ENCODE measurements at regions not wholly inside any gene's neighbourhood (a gene's known extent, or its start where the extent isn't known, plus 50 kb on each side); places are given as distances from the start of the nearest gene placed in this dataset.

DNA sequence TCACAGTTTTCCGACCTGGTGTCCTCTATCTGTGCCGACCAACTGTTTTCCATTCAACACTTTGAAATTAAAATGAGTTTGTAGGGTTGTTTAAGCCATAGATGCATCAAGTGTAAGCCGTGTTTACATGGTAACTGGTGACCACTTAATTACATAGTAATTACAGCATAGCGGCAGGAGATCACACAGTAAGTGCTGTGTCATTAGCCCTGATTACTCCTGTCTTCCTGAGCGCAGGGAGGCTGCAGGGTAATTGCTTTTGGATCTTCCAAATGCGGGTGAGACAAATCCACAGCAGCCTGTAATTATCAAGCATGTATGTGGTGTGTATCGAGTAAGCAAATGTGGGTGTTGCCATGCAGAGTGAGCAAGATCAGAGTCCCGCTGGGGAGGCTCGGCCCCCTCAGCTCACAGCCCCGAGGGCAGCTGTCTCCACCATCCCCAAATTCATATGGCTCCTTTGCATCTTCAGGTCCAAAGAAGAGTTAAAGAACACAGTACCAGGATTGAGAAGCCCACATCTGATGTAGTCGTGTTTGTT, 71.5 kb upstream of the HDAC4 start:
- WGBS (ENCODE audit: insufficient coverage) = 42% methylated on average over 5 of the region's 11 CpGs
- Histone ChIP-seq H3K36me3 (ENCODE audit: control insufficient read depth, insufficient read depth, low read length) (no peaks in the 10 kb centered on the region), H3K4me1 (ENCODE audit: control insufficient read depth, insufficient read depth, low read length) (peaks cover 4% of the 10 kb centered on the region), H3K27ac (ENCODE audit: low read depth, low read length) (no peak overlapping the region), H3K27me3 (ENCODE audit: control insufficient read depth, insufficient read depth, low read length) (no peaks in the 10 kb centered on the region), H3K4me3 (ENCODE audit: low read depth, low read length) (no peak overlapping the region), H3K9me3 (ENCODE audit: control insufficient read depth, insufficient read depth, low read length) (no peaks in the 10 kb centered on the region)
- DNase-seq (ENCODE audit: low read depth in 4 of 6, low spot score in 6 of 6) = peak in 1 of 6 donors; percentile 92

DNA sequence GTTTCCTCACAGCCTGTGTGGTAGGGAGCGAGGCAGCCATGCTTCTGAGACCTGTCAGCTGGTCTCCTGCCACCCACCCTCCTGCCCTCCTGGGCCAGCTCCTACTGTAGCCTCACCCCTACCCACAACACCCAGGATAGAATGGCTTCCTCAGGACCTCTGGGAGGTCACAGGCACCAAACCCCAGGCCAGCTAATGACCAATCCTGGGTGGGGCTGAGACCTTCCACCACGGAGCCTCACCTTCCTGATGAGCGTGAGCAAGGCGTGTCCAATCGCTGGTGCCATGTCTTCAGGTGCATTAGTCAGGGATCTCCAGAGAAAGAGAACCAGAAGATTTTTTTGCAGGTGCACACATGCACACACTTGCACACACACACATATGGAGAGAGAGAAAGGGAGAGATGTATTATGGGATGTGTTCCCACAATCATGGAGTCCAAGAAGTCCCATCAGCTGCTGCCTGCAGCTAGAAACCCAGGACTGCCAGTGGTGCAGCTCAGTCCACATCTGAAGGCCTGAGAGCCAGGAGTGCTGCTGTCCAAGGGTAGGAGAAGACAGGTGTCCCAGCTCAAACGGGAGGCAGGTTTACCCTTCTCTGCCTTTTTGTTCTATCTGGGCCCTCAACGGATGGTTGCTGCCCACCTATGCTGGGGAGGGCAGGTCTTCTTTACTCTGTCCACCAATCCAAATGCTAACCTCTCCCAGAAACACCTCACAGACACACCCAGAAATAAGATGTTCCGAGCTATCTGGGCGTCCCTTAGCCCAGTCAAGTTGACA, 70.4 kb upstream of the HDAC4 start:
- 100% methylated on average over 8 of the region's 9 CpGs for WGBS (ENCODE audit: insufficient coverage)
- H3K9me3 ChIP-seq (ENCODE audit: control insufficient read depth, insufficient read depth, low read length) = no peaks in the 10 kb centered on the region
- H3K27ac ChIP-seq (ENCODE audit: low read depth, low read length) = no peak overlapping the region
- no peaks in the 10 kb centered on the region for H3K36me3 ChIP-seq (ENCODE audit: control insufficient read depth, insufficient read depth, low read length)
- peaks cover 7% of the 10 kb centered on the region for H3K4me1 ChIP-seq (ENCODE audit: control insufficient read depth, insufficient read depth, low read length)
- no peak overlapping the region for H3K4me3 ChIP-seq (ENCODE audit: low read depth, low read length)
- H3K27me3 ChIP-seq (ENCODE audit: control insufficient read depth, insufficient read depth, low read length) = no peaks in the 10 kb centered on the region
- DNase-seq (ENCODE audit: low read depth in 4 of 6, low spot score in 6 of 6) = no peak

DNA sequence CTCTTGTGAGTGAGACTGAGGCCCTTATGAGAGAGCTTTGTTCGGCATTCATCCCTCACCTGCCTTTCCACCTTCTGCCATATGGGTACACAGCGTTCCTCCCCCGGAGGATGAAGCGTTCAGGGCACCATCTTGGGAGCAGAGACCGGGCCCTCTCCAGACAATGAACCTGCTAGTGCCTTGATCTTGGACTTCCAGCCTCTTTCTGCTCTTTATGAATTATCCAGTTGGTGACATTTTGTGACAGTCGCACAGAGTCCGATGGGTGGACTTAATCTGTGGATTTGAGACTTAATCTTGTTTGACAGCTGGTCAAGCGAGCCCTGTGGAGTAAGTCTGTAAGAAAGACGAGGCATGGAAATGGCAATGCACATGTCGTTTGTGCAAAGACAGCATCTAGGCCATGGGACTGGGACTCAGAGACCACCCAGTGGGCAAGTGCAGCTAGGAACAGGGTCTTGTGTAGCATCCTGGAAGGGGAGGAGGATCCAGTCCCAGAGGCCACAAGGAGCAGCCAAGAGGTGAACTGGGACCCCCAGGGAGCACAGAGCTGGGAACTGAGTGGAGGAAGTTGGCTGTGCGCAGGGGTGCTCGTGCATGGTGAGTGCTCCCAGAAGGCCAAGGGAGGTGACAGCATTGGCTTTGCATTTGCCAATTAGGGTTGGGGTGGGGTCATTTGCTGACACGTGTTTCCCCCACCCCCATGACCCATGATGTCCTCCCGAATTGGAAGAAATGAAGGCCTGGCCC, 69.5 kb upstream of the HDAC4 start:
- WGBS (ENCODE audit: insufficient coverage) = 93% methylated on average over 10 of the region's 14 CpGs
- Histone ChIP-seq H3K36me3 (ENCODE audit: control insufficient read depth, insufficient read depth, low read length) (no peaks in the 10 kb centered on the region), H3K4me1 (ENCODE audit: control insufficient read depth, insufficient read depth, low read length) (peaks cover 9% of the 10 kb centered on the region), H3K9me3 (ENCODE audit: control insufficient read depth, insufficient read depth, low read length) (no peaks in the 10 kb centered on the region), H3K27ac (ENCODE audit: low read depth, low read length) (no peak overlapping the region), H3K27me3 (ENCODE audit: control insufficient read depth, insufficient read depth, low read length) (no peaks in the 10 kb centered on the region), H3K4me3 (ENCODE audit: low read depth, low read length) (no peak overlapping the region)
- no peak for DNase-seq (ENCODE audit: low read depth in 4 of 6, low spot score in 6 of 6)

DNA sequence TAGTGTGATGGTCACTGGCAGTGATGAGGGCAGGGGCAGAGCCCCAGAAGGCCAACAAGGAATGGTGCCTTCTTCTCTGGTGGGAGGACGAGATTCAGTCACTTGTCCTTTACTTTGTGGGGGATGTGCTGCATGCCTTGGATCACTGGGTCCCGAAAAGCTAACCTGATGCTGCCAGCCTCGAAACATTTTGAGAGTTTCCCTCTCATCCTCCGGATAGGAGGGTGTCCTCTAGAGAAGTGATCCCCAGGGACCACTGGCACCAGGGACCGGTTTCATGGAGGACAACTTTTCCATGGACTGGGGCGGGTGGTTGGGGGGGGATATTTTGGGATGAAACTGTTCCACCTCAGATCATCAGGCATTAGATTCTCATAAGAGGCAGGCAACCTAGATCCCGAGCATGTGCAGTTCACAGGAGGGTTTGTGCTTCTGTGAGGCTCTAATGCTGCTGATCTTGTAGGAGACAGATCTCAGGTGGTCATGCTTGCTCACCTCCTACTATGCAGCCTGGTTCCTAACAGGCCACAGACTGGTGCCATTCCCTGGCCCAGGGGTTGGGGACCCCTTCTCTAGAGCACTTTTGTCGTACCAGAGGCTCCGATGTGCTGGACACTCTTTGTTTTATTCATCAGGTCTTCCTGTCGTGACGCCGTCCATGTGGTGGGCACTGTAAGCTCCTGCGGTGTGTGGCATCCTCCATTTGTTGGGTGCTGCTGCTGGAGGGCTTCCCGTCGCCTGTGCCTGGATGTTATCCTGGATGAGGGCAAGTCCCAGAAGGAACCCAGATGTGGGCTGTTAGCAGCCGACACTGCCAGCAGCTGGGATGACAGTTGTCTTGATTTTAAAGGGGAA, 68.5 kb upstream of the HDAC4 start:
- H3K9me3 ChIP-seq (ENCODE audit: control insufficient read depth, insufficient read depth, low read length) = no peaks in the 10 kb centered on the region
- H3K4me1 ChIP-seq (ENCODE audit: control insufficient read depth, insufficient read depth, low read length) = peaks cover 14% of the 10 kb centered on the region
- no peak overlapping the region for H3K27ac ChIP-seq (ENCODE audit: low read depth, low read length)
- no peaks in the 10 kb centered on the region for H3K36me3 ChIP-seq (ENCODE audit: control insufficient read depth, insufficient read depth, low read length)
- DNase-seq (ENCODE audit: low read depth in 4 of 6, low spot score in 6 of 6) = no peak
- H3K27me3 ChIP-seq (ENCODE audit: control insufficient read depth, insufficient read depth, low read length) = no peaks in the 10 kb centered on the region
- WGBS (ENCODE audit: insufficient coverage) = 94% methylated on average over 13 of the region's 16 CpGs
- no peak overlapping the region for H3K4me3 ChIP-seq (ENCODE audit: low read depth, low read length)

DNA sequence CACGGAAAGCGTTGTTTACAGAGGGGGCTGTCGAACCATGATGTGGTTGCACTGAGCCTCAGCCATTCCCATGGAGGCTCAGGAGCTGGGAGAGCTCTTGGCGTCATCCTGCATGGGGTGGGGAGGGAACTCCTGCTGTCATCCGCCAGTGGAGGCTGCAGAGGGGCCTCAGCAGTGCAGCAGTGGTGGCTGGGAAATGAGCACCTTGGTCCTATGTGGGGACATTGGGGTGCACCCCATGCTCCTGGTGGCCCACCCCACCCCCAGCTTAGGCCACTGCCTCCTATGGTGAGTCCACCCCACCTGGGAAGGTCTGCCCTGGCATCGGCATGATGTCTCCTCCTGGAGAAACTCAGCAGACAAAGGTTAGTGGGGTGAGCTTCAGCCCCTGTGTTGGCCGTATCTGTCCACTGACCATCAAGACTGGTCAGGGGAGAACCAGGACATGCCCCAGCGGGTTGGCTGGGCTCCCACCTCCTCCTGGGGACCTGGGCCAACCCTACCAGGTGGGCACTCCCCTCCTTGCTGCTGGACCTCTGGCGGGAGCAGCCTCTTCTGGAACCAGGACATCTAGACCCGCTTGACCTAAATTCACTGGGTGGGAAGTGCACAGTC, 67.8 kb upstream of the HDAC4 start:
- 90% methylated on average over 10 of the region's 10 CpGs for WGBS (ENCODE audit: insufficient coverage)
- Histone ChIP-seq H3K9me3 (ENCODE audit: control insufficient read depth, insufficient read depth, low read length) (no peaks in the 10 kb centered on the region), H3K4me3 (ENCODE audit: low read depth, low read length) (no peak overlapping the region), H3K27me3 (ENCODE audit: control insufficient read depth, insufficient read depth, low read length) (no peaks in the 10 kb centered on the region), H3K36me3 (ENCODE audit: control insufficient read depth, insufficient read depth, low read length) (no peaks in the 10 kb centered on the region), H3K4me1 (ENCODE audit: control insufficient read depth, insufficient read depth, low read length) (peaks cover 19% of the 10 kb centered on the region), H3K27ac (ENCODE audit: low read depth, low read length) (no peak overlapping the region)
- no peak for DNase-seq (ENCODE audit: low read depth in 4 of 6, low spot score in 6 of 6)

DNA sequence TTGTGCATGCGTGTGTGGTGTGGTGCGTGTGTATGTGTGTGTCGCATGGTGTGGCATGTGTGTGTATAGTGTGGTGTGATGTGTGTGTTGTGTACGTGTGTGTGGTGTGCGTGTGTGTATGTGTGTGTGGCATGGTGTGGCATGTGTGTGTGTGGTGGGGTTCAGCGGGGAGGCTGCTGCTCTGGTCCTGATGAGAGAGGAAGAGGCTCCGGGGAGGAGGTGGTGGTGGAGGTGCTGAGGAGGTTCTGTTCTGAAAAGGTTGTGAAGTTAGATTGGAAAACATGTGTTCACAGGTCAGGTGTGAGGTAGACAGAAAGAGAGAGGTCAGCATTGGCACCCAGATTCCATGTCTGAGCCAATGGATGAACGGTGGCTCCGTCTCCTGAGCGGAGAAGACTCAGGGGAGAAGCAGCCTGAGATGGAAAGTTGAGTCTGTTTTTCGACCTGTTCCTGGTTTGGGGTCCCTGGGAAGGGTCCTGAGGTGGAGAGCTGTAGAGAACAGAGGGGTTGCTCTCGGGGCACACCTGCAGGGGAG, 67.2 kb upstream of the HDAC4 start:
- Histone ChIP-seq H3K4me3 (ENCODE audit: low read depth, low read length) (no peak overlapping the region), H3K4me1 (ENCODE audit: control insufficient read depth, insufficient read depth, low read length) (peaks cover 24% of the 10 kb centered on the region), H3K9me3 (ENCODE audit: control insufficient read depth, insufficient read depth, low read length) (no peaks in the 10 kb centered on the region), H3K36me3 (ENCODE audit: control insufficient read depth, insufficient read depth, low read length) (no peaks in the 10 kb centered on the region), H3K27me3 (ENCODE audit: control insufficient read depth, insufficient read depth, low read length) (no peaks in the 10 kb centered on the region), H3K27ac (ENCODE audit: low read depth, low read length) (no peak overlapping the region)
- no peak for DNase-seq (ENCODE audit: low read depth in 4 of 6, low spot score in 6 of 6)
- 96% methylated on average over 12 of the region's 12 CpGs for WGBS (ENCODE audit: insufficient coverage)

DNA sequence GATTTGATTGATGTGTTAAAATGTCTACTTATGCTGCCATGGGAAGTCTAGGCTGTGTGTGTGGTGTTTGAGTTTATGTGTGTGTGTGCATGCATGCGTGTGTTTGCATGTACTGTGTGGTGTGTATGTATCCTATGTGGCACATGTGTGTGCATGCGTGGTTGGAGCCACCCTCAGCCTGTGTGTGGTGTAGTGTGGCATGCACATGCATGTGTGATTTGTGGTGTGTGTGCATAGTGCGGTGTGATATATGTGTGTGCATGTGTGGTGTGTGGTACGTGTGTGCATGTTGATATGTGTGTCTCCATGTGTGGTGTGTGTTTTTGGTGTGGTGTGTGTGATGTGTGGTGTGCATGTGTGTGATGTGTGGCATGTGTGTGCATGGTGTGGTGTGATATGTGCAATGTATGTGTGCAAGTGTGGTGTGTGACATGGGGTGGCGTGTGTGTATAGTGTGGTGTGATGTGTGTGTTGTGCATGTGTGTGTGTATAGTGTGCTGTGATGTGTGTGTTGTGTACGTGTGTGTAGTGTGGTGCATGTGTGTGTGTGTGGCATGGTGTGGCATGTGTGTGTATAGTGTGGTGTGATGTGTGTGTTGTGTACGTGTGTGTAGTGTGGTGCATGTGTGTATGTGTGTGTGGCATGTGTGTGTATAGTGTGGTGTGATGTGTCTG, 66.6 kb upstream of the HDAC4 start:
- Histone ChIP-seq H3K4me3 (ENCODE audit: low read depth, low read length) (no peak overlapping the region), H3K27me3 (ENCODE audit: control insufficient read depth, insufficient read depth, low read length) (no peaks in the 10 kb centered on the region), H3K36me3 (ENCODE audit: control insufficient read depth, insufficient read depth, low read length) (no peaks in the 10 kb centered on the region), H3K9me3 (ENCODE audit: control insufficient read depth, insufficient read depth, low read length) (no peaks in the 10 kb centered on the region), H3K4me1 (ENCODE audit: control insufficient read depth, insufficient read depth, low read length) (peaks cover 27% of the 10 kb centered on the region), H3K27ac (ENCODE audit: low read depth, low read length) (no peak overlapping the region)
- 96% methylated on average over 7 of the region's 7 CpGs for WGBS (ENCODE audit: insufficient coverage)
- no peak for DNase-seq (ENCODE audit: low read depth in 4 of 6, low spot score in 6 of 6)

DNA sequence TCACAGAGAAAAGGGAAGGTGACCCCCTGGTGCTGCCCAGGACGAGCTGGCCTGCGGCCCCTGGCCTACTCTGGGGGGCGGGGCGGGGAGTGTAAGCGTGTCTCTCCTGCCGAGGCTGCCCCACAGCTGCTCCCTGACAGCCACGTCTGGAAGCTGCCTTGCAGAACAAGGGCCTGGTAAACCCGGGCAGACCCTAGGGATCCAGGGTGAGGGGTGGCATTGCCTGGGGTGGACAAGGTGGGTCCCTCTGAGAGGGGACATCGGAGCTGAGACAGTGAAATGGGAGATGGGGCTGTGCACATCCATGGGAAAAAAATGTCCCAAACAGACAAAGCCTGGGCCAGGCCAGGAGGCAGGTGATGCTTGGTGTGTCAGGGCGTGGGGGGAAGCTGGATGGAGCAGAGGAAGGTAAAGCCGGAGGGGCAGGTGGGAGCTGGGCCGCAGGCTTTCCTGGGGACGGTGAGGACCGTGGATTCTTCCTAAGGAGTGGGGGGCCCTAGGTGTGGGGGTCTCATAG, 66.0 kb upstream of the HDAC4 start:
- 87% methylated on average over 14 of the region's 14 CpGs for WGBS (ENCODE audit: insufficient coverage)
- DNase-seq (ENCODE audit: low read depth in 4 of 6, low spot score in 6 of 6) = no peak
- no peak overlapping the region for H3K27ac ChIP-seq (ENCODE audit: low read depth, low read length)
- no peak overlapping the region for H3K4me3 ChIP-seq (ENCODE audit: low read depth, low read length)
- no peaks in the 10 kb centered on the region for H3K27me3 ChIP-seq (ENCODE audit: control insufficient read depth, insufficient read depth, low read length)
- no peaks in the 10 kb centered on the region for H3K36me3 ChIP-seq (ENCODE audit: control insufficient read depth, insufficient read depth, low read length)
- H3K4me1 ChIP-seq (ENCODE audit: control insufficient read depth, insufficient read depth, low read length) = peaks cover 27% of the 10 kb centered on the region
- H3K9me3 ChIP-seq (ENCODE audit: control insufficient read depth, insufficient read depth, low read length) = no peaks in the 10 kb centered on the region

All from spinal cord (tissue), 9 donors.